HG02571 (cell line): ENCODE measurements at regions not wholly inside any gene's neighbourhood (a gene's known extent, or its start where the extent isn't known, plus 50 kb on each side); places are given as distances from the start of the nearest gene placed in this dataset.

Experiments
- ATAC-seq: cut with Tn5 transposase; IDR thresholded peaks from one replicate; pipeline ENCODE4 v1.9.1; 2021; ENCODE audit warnings: mild to moderate bottlenecking, moderate library complexity; ENCODE audit not compliant: unreplicated experiment

GRCh38 chr15:69652751-69653305 lies 200.2 kb downstream of the RPLP1 start:
- ATAC-seq: no peak

- ATAC-seq: no peak
Observed at GRCh38 chr15:69653306-69653705, 200.7 kb downstream of the RPLP1 start.

- no peak for ATAC-seq
Observed at GRCh38 chr15:69653846-69654245, 201.2 kb downstream of the RPLP1 start.

- no peak for ATAC-seq
Observed at GRCh38 chr15:69656271-69657030, 203.8 kb downstream of the RPLP1 start.

GRCh38 chr15:69657626-69658025 lies 205.0 kb downstream of the RPLP1 start:
- no peak for ATAC-seq

- ATAC-seq: no peak
Observed at GRCh38 chr15:69658411-69658945, 205.9 kb downstream of the RPLP1 start.

- ATAC-seq: no peak
Observed at GRCh38 chr15:69659454-69660050, 206.9 kb downstream of the RPLP1 start.

GRCh38 chr15:69660114-69660513 lies 207.5 kb downstream of the RPLP1 start:
- no peak for ATAC-seq

GRCh38 chr15:69660658-69661405 lies 208.2 kb downstream of the RPLP1 start:
- ATAC-seq: no peak

GRCh38 chr15:69661446-69661845 lies 208.8 kb downstream of the RPLP1 start:
- ATAC-seq: no peak

- ATAC-seq: no peak
Observed at GRCh38 chr15:69661871-69662644, 209.4 kb downstream of the RPLP1 start.

GRCh38 chr15:69662645-69663000 lies 210.0 kb downstream of the RPLP1 start:
- ATAC-seq: no peak

GRCh38 chr15:69663441-69663840 lies 210.8 kb downstream of the RPLP1 start:
- no peak for ATAC-seq

GRCh38 chr15:69663982-69664381 lies 211.4 kb downstream of the RPLP1 start:
- ATAC-seq: no peak

GRCh38 chr15:69664572-69665571 lies 212.3 kb downstream of the RPLP1 start:
- no peak for ATAC-seq

- ATAC-seq: no peak
Observed at GRCh38 chr15:69665641-69666111, 213.1 kb downstream of the RPLP1 start.

GRCh38 chr15:69666441-69666882 lies 213.8 kb downstream of the RPLP1 start:
- ATAC-seq: peak; percentile 2

GRCh38 chr15:69666921-69667811 lies 214.5 kb downstream of the RPLP1 start:
- ATAC-seq: peak; percentile 38
